Dedifferentiated amniotic fluid mesenchymal stem cell (primary cell): ENCODE measurements at regions not wholly inside any gene's neighbourhood (a gene's known extent, or its start where the extent isn't known, plus 50 kb on each side); places are given as distances from the start of the nearest gene placed in this dataset.

Experiments used
- DNase-seq: peaks from one replicate; pipeline ENCODE4 v3.0.0-alpha.2; 2016; ENCODE audit errors: extremely low spot score

GRCh38 chr2:157934684-157935377 is 58.7 kb upstream of the ACVR1 start:
- no peak for DNase-seq

- no peak for DNase-seq
Measured at GRCh38 chr2:157933160-157933920, 57.2 kb upstream of the ACVR1 start.

GRCh38 chr2:157932480-157933159 is 56.5 kb upstream of the ACVR1 start:
- no peak for DNase-seq

GRCh38 chr2:157931542-157931941 is 55.4 kb upstream of the ACVR1 start:
- no peak for DNase-seq

- DNase-seq, result no peak
Measured at GRCh38 chr2:157930728-157931127, 54.6 kb upstream of the ACVR1 start.

GRCh38 chr2:157929871-157930667 is 53.9 kb upstream of the ACVR1 start:
- no peak for DNase-seq

GRCh38 chr2:157928372-157928771 is 52.2 kb upstream of the ACVR1 start:
- DNase-seq, result no peak

GRCh38 chr2:157927155-157927554 is 51.0 kb upstream of the ACVR1 start:
- DNase-seq, result no peak
